Activated CD4-positive, alpha-beta memory T cell treated with anti-CD3 and anti-CD28 coated beads for 36 hours (primary cell): ENCODE measurements at regions not wholly inside any gene's neighbourhood (a gene's known extent, or its start where the extent isn't known, plus 50 kb on each side); places are given as distances from the start of the nearest gene placed in this dataset.
A peak's percentile ranks its signal among the peaks of the same experiment; 100 is the strongest.
"Not testable (repeated sequence)": the region's sequence is repeated elsewhere in the genome, so short reads cannot be mapped to it uniquely, and the experiment has no call there.

Experiments used
- CTCF ChIA-PET: fragments of 350-600 bp; sonication (Branson Sonifier 250); formaldehyde crosslinking; loops from one replicate; lab custom pipeline; 2021; ENCODE audit warnings: antibody characterized with exemption, inconsistent platforms; lab: Charles Lee
- POLR2A ChIA-PET: fragments of 350-600 bp; sonication (Branson Sonifier 250); formaldehyde crosslinking; loops from one replicate; lab custom pipeline; 2021; ENCODE audit warnings: antibody characterized with exemption; lab: Charles Lee
- DNase-seq: peaks from one replicate; pipeline ENCODE4 v3.0.0-alpha.2; 2020
- H3K27ac Mint-ChIP-seq: one replicate; pipeline ENCODE4 v1.8.0; 2021; ENCODE audit warnings: mixed read lengths
- H3K27me3 Mint-ChIP-seq: one replicate; pipeline ENCODE4 v1.8.0; 2021; ENCODE audit warnings: mixed read lengths
- H3K36me3 Mint-ChIP-seq: one replicate; pipeline ENCODE4 v1.8.0; 2021; ENCODE audit warnings: mixed read lengths
- H3K4me1 Mint-ChIP-seq: one replicate; pipeline ENCODE4 v1.8.0; 2021; ENCODE audit warnings: low read depth, mixed read lengths
- H3K4me3 Mint-ChIP-seq: one replicate; pipeline ENCODE4 v1.8.0; 2021; ENCODE audit warnings: mild to moderate bottlenecking, mixed read lengths
- H3K9me3 Mint-ChIP-seq: one replicate; pipeline ENCODE4 v1.8.0; 2021; ENCODE audit warnings: mixed read lengths
- intact Hi-C: fragments of 100-400 bp; cut with micrococcal nuclease; formaldehyde crosslinking; loops from one replicate; pipeline ENCODE4 v1.15.1; 2023

- H3K27ac Mint-ChIP-seq = no peak overlapping the region
- no peak overlapping the region for H3K4me3 Mint-ChIP-seq
- H3K4me1 Mint-ChIP-seq = no peaks in the 10 kb centered on the region
- no peaks in the 10 kb centered on the region for H3K27me3 Mint-ChIP-seq
- H3K36me3 Mint-ChIP-seq = no peaks in the 10 kb centered on the region
- ChIA-PET CTCF (no interaction called here), POLR2A (no interaction called here)
- no peak for DNase-seq
- peaks cover 16% of the 10 kb centered on the region for H3K9me3 Mint-ChIP-seq
- intact Hi-C loops = no loop called here
Measured at GRCh38 chr4:170872794-170873193, 783.0 kb upstream of the AADAT start.

- CTCF ChIA-PET = no interaction called here
- no peak overlapping the region for H3K4me3 Mint-ChIP-seq
- H3K9me3 Mint-ChIP-seq = peaks cover 9% of the 10 kb centered on the region
- no peaks in the 10 kb centered on the region for H3K27me3 Mint-ChIP-seq
- H3K27ac Mint-ChIP-seq = no peak overlapping the region
- no peaks in the 10 kb centered on the region for H3K36me3 Mint-ChIP-seq
- intact Hi-C loops = no loop called here
- DNase-seq = no peak
- H3K4me1 Mint-ChIP-seq = no peaks in the 10 kb centered on the region
- POLR2A ChIA-PET = no interaction called here
Measured at GRCh38 chr4:170868170-170868569, 778.4 kb upstream of the AADAT start.

- ChIA-PET POLR2A (no interaction called here), CTCF (no interaction called here)
- no peaks in the 10 kb centered on the region for H3K36me3 Mint-ChIP-seq
- intact Hi-C loops = no loop called here
- no peaks in the 10 kb centered on the region for H3K27me3 Mint-ChIP-seq
- no peaks in the 10 kb centered on the region for H3K4me1 Mint-ChIP-seq
- peaks cover 16% of the 10 kb centered on the region for H3K9me3 Mint-ChIP-seq
- no peak overlapping the region for H3K4me3 Mint-ChIP-seq
- DNase-seq = no peak
- H3K27ac Mint-ChIP-seq = no peak overlapping the region
Measured at GRCh38 chr4:170854097-170854496, 764.3 kb upstream of the AADAT start.

GRCh38 chr4:170853422-170854021 is 763.8 kb upstream of the AADAT start:
- Mint-ChIP-seq H3K9me3 (peaks cover 16% of the 10 kb centered on the region), H3K4me3 (no peak overlapping the region), H3K4me1 (no peaks in the 10 kb centered on the region), H3K36me3 (no peaks in the 10 kb centered on the region), H3K27me3 (no peaks in the 10 kb centered on the region), H3K27ac (no peak overlapping the region)
- POLR2A ChIA-PET = no interaction called here
- CTCF ChIA-PET = no interaction called here
- peak; percentile 33 for DNase-seq
- intact Hi-C loops = loop anchor here (2.0 kb wide), 1 partner anchor 595 kb away; no protein-coding TSS in a partner anchor

GRCh38 chr4:170849969-170850368 is 760.2 kb upstream of the AADAT start:
- ChIA-PET POLR2A (no interaction called here), CTCF (no interaction called here)
- H3K27ac Mint-ChIP-seq = no peak overlapping the region
- H3K9me3 Mint-ChIP-seq = peaks cover 12% of the 10 kb centered on the region
- intact Hi-C loops = no loop called here
- no peak overlapping the region for H3K4me3 Mint-ChIP-seq
- no peaks in the 10 kb centered on the region for H3K4me1 Mint-ChIP-seq
- no peak for DNase-seq
- H3K36me3 Mint-ChIP-seq = no peaks in the 10 kb centered on the region
- no peaks in the 10 kb centered on the region for H3K27me3 Mint-ChIP-seq

GRCh38 chr4:170827562-170828274 is 738.0 kb upstream of the AADAT start:
- Mint-ChIP-seq H3K27ac (no peak overlapping the region), H3K36me3 (no peaks in the 10 kb centered on the region)
- no peak for DNase-seq

GRCh38 chr4:170818786-170819185 is 729.0 kb upstream of the AADAT start:
- H3K9me3 Mint-ChIP-seq = peaks cover 28% of the 10 kb centered on the region
- intact Hi-C loops = no loop called here
- no peak overlapping the region for H3K27ac Mint-ChIP-seq
- ChIA-PET CTCF (no interaction called here), POLR2A (no interaction called here)
- no peaks in the 10 kb centered on the region for H3K36me3 Mint-ChIP-seq
- DNase-seq = no peak
- H3K4me1 Mint-ChIP-seq = no peaks in the 10 kb centered on the region
- no peak overlapping the region for H3K4me3 Mint-ChIP-seq
- H3K27me3 Mint-ChIP-seq = no peaks in the 10 kb centered on the region

More at GRCh38 chr4:170827562-170828274, 738.0 kb upstream of the AADAT start:
- intact Hi-C loops = no loop called here
- POLR2A ChIA-PET = no interaction called here
- Mint-ChIP-seq H3K4me3 (no peak overlapping the region), H3K27me3 (no peaks in the 10 kb centered on the region), H3K9me3 (peaks cover 14% of the 10 kb centered on the region), H3K4me1 (no peaks in the 10 kb centered on the region)
- CTCF ChIA-PET = no interaction called here

- DNase-seq = no peak
- Mint-ChIP-seq H3K27me3 (no peaks in the 10 kb centered on the region), H3K4me3 (no peak overlapping the region), H3K27ac (no peak overlapping the region), H3K36me3 (no peaks in the 10 kb centered on the region), H3K4me1 (no peaks in the 10 kb centered on the region), H3K9me3 (peaks cover 17% of the 10 kb centered on the region)
- intact Hi-C loops = no loop called here
- ChIA-PET POLR2A (no interaction called here), CTCF (no interaction called here)
Measured at GRCh38 chr4:170805352-170805751, 715.6 kb upstream of the AADAT start.

- intact Hi-C loops = no loop called here
- Mint-ChIP-seq H3K4me1 (no peaks in the 10 kb centered on the region), H3K4me3 (no peak overlapping the region), H3K36me3 (no peaks in the 10 kb centered on the region), H3K27me3 (no peaks in the 10 kb centered on the region), H3K9me3 (peaks cover 15% of the 10 kb centered on the region), H3K27ac (no peak overlapping the region)
- CTCF ChIA-PET = no interaction called here
- DNase-seq = no peak
- POLR2A ChIA-PET = no interaction called here
Measured at GRCh38 chr4:170804930-170805329, 715.2 kb upstream of the AADAT start.

GRCh38 chr4:170803492-170803891 is 713.7 kb upstream of the AADAT start:
- Mint-ChIP-seq H3K27ac (no peak overlapping the region), H3K4me3 (no peak overlapping the region), H3K27me3 (no peaks in the 10 kb centered on the region), H3K36me3 (no peaks in the 10 kb centered on the region), H3K4me1 (no peaks in the 10 kb centered on the region), H3K9me3 (peaks cover 10% of the 10 kb centered on the region)
- ChIA-PET POLR2A (no interaction called here), CTCF (no interaction called here)
- DNase-seq = no peak
- intact Hi-C loops = no loop called here

- POLR2A ChIA-PET = no interaction called here
- no peak for DNase-seq
- H3K36me3 Mint-ChIP-seq = no peaks in the 10 kb centered on the region
- CTCF ChIA-PET = no interaction called here
- intact Hi-C loops = no loop called here
- H3K4me3 Mint-ChIP-seq = no peak overlapping the region
- H3K27ac Mint-ChIP-seq = no peak overlapping the region
- H3K4me1 Mint-ChIP-seq = no peaks in the 10 kb centered on the region
- no peaks in the 10 kb centered on the region for H3K27me3 Mint-ChIP-seq
- H3K9me3 Mint-ChIP-seq = peaks cover 7% of the 10 kb centered on the region
Measured at GRCh38 chr4:170801771-170802170, 712.0 kb upstream of the AADAT start.

- H3K36me3 Mint-ChIP-seq = no peaks in the 10 kb centered on the region
- intact Hi-C loops = no loop called here
- POLR2A ChIA-PET = no interaction called here
- CTCF ChIA-PET = no interaction called here
- peaks cover 2% of the 10 kb centered on the region for H3K9me3 Mint-ChIP-seq
- no peak for DNase-seq
- no peaks in the 10 kb centered on the region for H3K27me3 Mint-ChIP-seq
- H3K4me1 Mint-ChIP-seq = no peaks in the 10 kb centered on the region
- no peak overlapping the region for H3K4me3 Mint-ChIP-seq
- H3K27ac Mint-ChIP-seq = no peak overlapping the region
Measured at GRCh38 chr4:170794525-170794924, 704.8 kb upstream of the AADAT start.

- CTCF ChIA-PET = interaction anchor here (0.6 kb wide), 1 partner anchor 896 kb away, joined by 3 read pairs; no protein-coding TSS in a partner anchor
- POLR2A ChIA-PET, H3K27ac Mint-ChIP-seq, H3K9me3 Mint-ChIP-seq, H3K4me3 Mint-ChIP-seq, DNase-seq, H3K4me1 Mint-ChIP-seq, intact Hi-C loops, H3K27me3 Mint-ChIP-seq, H3K36me3 Mint-ChIP-seq: not testable (repeated sequence)
Measured at GRCh38 chr4:170788540-170789051, 698.8 kb upstream of the AADAT start.
